GM20431 (cell line): ENCODE measurements at regions not wholly inside any gene's neighbourhood (a gene's known extent, or its start where the extent isn't known, plus 50 kb on each side); places are given as distances from the start of the nearest gene placed in this dataset.

Experiments
- in situ Hi-C: fragments of 300-500 bp; cut with MseI, MboI; formaldehyde crosslinking; loops from one replicate; pipeline ENCODE4 v1.15.0; 2020; ENCODE audit warnings: low sequenced_read_pairs; ENCODE audit not compliant: unreplicated experiment

GRCh38 chr4:74608151-74608949 is 163.4 kb downstream of the AREG start:
- in situ Hi-C loops: no loop called here

GRCh38 chr4:74610491-74610890 is 165.6 kb downstream of the AREG start:
- in situ Hi-C loops: no loop called here

DNA sequence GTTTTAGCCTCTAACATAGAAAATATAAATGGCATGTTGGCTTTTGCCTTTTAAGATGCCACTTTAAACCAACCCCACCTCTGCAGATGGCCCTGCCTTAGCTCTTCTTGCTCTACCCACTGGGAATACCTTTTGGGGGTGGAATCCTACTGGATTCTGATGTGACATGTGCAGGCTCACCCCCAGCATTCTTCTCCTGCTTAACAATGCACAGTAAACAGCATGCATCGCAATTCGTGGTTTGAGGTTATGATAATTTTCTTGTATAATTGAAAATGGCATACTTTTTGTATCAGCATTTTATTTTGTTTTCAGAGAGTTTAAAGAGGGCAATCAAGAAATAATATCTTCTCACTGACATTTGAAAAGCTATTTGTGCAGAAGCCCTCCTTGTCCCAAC is 167.9 kb downstream of the AREG start:
- in situ Hi-C loops: no loop called here

DNA sequence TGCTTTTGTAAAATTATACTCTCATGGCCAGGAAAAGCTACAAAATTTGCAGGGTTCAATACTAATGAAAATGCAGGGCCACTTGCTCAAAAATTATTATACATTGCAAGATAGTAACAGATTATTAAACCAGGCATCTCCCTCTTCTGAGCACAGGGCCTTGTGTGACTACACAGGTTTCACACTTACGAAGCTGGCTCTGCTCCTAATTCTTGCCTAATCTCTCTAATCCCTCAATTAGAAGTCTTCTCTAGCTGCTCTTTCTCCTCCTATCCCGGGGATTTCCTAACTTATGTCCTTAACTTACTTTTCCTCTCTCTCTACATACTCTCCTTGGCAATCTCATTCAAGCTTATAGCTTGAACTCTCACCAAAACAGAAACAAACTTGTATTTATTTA is 168.3 kb downstream of the AREG start:
- in situ Hi-C loops: no loop called here

DNA sequence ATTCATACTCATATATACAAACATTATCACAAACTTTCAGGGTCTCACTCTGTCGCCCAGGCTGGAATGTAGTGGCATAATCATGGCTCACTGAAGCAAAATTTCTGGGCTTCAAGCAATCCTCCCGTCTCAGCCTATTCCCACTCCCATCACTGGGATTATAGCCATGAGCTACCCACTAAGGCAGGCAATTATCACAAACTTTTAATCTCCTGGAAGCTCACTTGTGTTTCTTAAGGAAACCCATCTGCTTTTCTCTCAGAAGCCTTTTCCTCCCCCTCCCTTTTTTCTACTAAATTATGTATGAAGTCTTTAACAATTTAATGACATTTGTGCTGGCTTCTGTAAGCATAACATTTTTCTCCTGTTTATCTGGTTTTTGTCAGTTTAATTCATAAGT is 170.5 kb downstream of the AREG start:
- in situ Hi-C loops: no loop called here

DNA sequence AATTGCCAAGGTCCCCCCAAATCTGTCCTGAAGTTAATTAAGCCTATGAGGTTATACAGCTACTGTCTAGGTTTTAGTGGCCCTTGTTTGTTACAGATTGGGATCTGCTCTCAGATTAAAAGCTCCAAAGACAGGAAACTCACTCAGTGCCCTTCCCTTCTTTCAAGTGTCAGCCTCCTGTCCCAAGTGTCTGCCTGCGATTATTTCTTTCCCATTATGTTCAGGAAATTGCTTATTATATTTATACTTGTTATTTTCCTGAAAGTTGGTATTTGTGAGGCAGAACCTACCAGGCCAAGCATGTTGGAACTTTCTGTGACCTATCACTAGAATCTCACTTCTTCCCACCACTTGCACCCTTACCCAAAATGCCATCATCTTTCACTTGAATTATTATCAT is 173.2 kb downstream of the AREG start:
- in situ Hi-C loops: no loop called here

DNA sequence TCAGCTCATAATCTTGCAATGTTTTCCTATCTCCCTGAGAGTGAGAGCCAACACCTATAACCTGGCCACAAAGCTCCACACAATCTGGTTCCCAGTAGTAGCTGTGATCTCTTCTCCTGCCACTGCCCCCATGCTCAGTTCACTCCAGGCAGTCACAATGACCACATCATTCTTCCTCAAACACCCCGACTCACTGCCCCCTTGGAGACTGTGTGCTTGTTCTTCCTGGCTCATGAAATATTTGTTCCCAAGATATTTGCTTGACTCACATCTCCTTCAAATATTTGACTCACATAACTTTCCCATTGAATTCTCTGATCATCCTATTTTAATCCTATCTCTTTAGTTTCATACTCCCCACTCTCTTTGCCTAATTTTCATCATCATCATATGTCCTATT is 173.7 kb downstream of the AREG start:
- in situ Hi-C loops: no loop called here

GRCh38 chr4:74619931-74620702 is 174.2 kb downstream of the BTC start:
- in situ Hi-C loops: no loop called here

DNA sequence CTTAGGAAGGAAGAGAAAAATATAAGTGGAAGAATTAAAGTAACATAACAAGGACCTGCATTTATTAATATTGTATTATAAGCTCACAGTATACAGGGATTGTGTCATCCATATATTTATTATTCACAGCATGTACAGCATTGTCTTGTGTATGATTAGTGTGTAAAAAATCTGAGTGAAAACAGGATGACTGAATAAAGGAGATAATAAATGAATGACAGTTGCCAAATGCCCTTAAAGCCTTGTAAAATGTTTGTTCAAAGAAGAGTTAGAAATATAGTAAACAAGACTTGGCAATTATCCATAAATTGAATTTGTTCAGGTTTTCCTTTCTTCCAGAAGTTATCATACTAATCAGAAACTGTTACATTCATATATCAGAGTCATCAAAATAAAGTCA is 172.7 kb downstream of the BTC start:
- in situ Hi-C loops: no loop called here

DNA sequence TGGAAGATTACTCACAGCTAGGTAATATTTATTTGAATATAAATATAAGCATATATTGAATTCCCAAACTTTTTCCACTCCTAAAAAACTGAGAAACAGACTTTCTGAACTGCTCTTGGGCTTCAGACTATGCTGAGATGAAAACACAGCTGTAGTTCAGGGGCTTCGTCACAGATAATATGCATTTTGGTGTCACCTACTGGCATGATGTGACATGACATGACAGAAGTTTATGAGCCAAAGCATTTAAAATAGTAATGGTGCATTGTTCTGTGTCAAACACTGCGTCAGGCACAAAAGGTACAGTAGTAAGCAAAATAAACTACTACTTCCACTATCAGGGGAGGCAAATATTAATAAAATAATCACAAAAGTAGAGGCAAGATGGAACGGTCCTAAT is 171.3 kb downstream of the BTC start:
- in situ Hi-C loops: no loop called here

DNA sequence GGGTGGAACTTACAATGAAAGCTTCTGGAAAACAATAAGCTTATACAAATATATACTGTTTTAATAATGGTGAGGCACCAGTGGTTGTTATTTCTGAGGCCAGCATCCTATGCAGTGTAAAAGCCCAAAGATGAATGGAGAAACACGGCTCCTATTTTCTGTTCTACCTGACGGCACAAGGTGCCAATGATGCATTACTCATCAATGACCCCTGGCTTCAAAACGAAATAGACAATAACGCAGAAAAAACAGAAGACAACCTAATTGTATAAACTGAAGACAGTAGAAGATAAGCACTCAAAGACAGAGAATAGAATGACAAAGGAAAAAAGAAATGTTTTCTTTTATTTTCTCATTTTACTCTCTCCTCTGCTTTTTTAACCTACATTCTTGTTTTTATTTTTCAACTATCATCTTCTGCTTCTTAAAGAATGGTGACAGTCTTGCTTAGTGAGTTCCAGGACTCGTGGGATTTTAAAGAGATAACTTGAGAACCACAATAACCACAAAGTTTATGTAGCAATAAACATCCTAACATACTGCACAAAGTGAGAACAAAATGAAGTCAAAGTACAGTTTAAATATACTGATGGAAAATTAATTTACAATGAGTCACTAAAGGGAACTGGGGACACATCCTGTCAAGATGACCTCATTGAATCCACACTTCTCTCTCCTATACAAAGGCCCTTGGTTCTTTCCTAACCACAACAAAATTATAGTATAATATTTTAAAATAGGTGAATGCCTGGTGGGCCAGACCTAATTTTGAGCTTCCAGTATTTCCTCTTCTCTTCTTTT is 169.8 kb downstream of the BTC start:
- in situ Hi-C loops: no loop called here

GRCh38 chr4:74625981-74626380 is 168.3 kb downstream of the BTC start:
- in situ Hi-C loops: no loop called here

DNA sequence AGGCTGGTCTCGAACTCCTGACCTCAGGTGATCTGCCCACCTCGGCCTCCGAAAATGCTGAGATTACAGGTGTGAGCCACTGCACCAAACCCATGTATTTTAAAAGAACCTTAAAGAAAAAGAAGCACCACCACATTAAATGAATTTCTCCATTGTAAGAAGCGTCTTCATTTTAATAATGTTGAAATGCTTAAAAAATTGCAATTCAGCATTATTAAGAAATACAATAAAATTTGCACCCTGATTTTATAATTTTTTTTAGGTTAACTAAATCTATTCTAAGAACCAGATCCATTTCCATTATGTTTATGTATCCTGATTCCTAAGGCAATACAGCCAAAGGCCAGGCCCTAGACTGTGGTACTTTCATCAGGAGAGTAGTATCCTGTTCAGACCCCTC is 167.2 kb downstream of the BTC start:
- in situ Hi-C loops: no loop called here

GRCh38 chr4:74627504-74627903 is 166.8 kb downstream of the BTC start:
- in situ Hi-C loops: no loop called here

DNA sequence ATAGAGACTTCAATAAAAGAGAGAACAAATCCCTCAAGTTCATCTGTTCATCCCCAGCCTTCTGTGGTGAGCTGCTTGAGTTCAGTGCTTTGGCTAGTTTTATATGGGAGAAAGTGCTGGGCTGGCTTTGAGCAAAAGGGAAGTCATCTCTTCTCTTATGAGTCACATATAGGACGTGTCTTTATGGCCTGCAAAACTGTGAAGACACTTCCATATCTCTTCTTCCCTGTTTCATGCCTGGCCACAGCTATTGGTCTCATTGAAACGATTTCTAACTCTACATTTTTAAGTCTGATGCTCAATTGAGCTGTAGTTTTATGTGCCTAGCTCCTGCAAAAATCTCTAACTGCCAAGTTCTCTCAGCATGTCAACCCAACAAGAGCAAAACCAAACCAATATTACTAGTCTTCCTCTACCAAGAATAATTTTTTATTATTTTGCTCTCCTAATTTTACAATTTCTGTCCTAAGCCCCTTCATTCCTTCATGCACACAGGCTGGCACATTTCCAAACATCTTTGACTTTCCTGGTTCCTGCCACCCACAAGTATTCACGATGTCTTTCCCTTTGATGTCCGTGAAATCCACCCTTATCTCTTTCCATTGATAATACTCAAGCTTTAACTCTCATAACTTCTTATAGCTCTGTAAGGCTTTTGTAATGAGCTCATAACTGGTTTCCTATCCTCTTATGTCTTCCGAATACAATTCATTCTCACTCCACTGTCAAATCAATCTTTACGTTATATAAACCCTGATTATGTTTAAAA is 165.3 kb downstream of the BTC start:
- in situ Hi-C loops: no loop called here

- in situ Hi-C loops: no loop called here
Measured at GRCh38 chr4:74630551-74630950, 163.8 kb downstream of the BTC start.

DNA sequence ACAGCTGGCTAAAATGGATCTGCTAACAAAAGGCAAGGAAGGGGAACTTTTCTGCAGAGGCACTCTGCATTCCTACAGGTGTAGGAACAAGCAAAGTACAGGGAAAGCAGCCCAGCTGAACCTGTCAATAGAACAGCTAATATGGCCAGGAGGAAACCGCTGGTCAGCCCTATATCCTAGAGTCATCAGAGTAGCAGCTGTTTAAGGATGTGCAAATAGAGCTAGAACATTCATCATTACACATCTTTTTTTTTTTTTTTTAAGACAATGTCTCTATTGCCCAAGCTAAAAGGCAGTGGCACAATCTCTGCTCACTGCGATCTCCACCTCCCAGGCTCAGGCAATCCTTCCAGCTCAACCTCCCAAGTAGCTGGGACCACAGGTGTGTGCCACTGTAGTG is 163.0 kb downstream of the BTC start:
- in situ Hi-C loops: no loop called here

DNA sequence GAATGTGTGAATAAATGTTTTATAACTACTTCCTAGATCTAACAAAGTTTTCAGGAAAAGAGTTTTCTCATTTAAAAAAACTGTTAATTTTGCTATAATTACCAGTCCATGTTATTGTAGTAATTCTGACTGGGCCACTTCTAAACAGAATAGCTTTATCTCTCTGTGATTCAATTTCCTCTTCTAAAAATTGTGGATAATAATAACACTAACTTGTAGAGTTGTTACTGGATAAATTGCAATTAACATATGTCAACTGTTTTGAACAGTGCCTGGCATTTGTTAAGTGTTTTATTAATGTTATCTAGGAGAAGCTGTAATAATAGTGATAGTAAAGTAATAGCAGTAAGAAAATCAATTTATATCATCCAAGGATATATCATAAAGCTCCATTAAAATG is 162.3 kb downstream of the BTC start:
- in situ Hi-C loops: no loop called here

DNA sequence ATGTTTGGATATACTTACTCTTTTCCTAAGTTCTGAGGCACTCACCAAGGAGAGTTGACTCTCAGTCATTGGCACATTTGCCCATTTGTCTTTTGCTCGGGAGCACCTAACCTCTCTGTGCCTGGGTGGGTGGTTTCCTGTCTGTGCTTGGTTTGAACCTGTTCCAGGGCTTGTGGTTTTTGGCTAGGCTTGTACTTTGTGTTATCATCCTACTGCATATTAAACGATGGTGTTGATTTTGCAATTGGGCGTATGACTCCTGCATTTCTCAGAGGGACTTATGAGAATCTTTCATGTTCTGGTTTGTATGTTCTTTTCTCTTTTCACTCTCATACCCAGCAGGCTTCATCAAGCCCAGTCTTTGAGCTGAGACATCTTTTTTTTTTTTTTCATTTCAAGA is 161.7 kb downstream of the BTC start:
- in situ Hi-C loops: no loop called here

DNA sequence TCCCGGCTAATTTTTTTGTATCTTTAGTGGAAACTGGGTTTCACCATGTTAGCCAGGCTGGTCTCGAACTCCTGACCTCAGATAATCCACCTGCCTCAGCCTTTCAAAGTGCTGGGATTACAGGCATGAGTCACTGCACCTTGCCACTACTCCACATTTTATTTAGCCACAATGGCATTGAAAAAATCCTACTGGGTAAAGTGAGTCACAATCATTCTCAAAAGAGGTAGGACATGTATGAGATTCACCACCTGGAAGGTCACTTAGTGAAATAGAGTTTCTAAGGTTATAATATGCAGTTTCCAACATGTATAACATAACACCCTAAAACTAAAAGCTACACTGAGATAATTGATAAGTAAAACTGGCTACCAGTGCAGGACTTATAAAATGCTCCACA is 159.2 kb downstream of the BTC start:
- in situ Hi-C loops: no loop called here
